ENCODE measurements at regions not wholly inside any gene's neighbourhood (a gene's known extent, or its start where the extent isn't known, plus 50 kb on each side); places are given as distances from the start of the nearest gene placed in this dataset.
A peak's percentile ranks its signal among the peaks of the same experiment; 100 is the strongest.

GRCh38 chr2:226233388-226233787 lies 566.2 kb downstream of the IRS1 start (continued):
- TF ChIP-seq CSRNP2 (CRISPR knock-in tag; conservative IDR thresholded peaks at IDR 0.05; ENCODE audit: low read depth) (no peak), FOXM1 (CRISPR knock-in tag; IDR thresholded peaks at IDR 0.05) (no peak), ZNF670 (CRISPR knock-in tag; IDR thresholded peaks at IDR 0.05; ENCODE audit: borderline replicate concordance) (no peak), NFE2L2 (IDR thresholded peaks at IDR 0.05; ENCODE audit: low read length) (no peak), KAT7 (CRISPR knock-in tag; IDR thresholded peaks at IDR 0.05; ENCODE audit: borderline replicate concordance) (no peak), SRSF4 (IDR thresholded peaks at IDR 0.05; ENCODE audit: low read depth, low read length, poor library complexity, severe bottlenecking) (no peak), ZNF180 (CRISPR knock-in tag; IDR thresholded peaks at IDR 0.05; ENCODE audit: borderline replicate concordance, low read depth) (no peak), PLRG1 (conservative IDR thresholded peaks at IDR 0.05) (no peak), ZNF17 (CRISPR knock-in tag; IDR thresholded peaks at IDR 0.05) (no peak)

- DNase-seq (ENCODE audit: low spot score) (no peak), ATAC-seq (no peak), FAIRE-seq (no peak)
- TF ChIP-seq FOXP1 (IDR thresholded peaks at IDR 0.05), result peak; percentile 99
- TF ChIP-seq FOXP1 (CRISPR knock-in tag; IDR thresholded peaks at IDR 0.05), result no peak
- TF ChIP-seq HNF1B (CRISPR knock-in tag; IDR thresholded peaks at IDR 0.05), result no peak
- TF ChIP-seq ZNF879 (CRISPR knock-in tag; IDR thresholded peaks at IDR 0.05), result no peak
- no peak for TF ChIP-seq MBD4 (IDR thresholded peaks at IDR 0.05; ENCODE audit: borderline replicate concordance, low read length)
- no peak overlapping the region for H3K9ac ChIP-seq (ENCODE audit: insufficient read depth, low read depth, low read length)
- H4K20me1 ChIP-seq (ENCODE audit: insufficient read depth, low read length), result no peaks in the 10 kb centered on the region
- no peaks in the 10 kb centered on the region for H3K36me3 ChIP-seq (replicated peaks in 1 of 2; ENCODE audit: control insufficient read depth in 1 of 2, insufficient read depth in 2 of 2, low read length in 2 of 2)
- ChIA-PET CTCF (ENCODE audit: low intra/inter-chr PET ratio, low total read pairs) (no interaction called here), POLR2A (no interaction called here)
- no TSS peak for BruUV-seq (replicated peaks)
- no peaks in the 10 kb centered on the region for H3K79me2 ChIP-seq (ENCODE audit: insufficient read depth, low read length)
- no peak overlapping the region for H3K4me2 ChIP-seq (ENCODE audit: low read depth, low read length)
- no peak overlapping the region for H3K4me3 ChIP-seq (replicated peaks in 1 of 3; ENCODE audit: insufficient read depth in 1 of 3, low read depth in 2 of 3, low read length in 3 of 3)
- no peak overlapping the region for H2AFZ ChIP-seq (ENCODE audit: low read length)
- H3K27ac ChIP-seq (ENCODE audit: extremely low read length, insufficient read depth, low read length), result no peak overlapping the region
- H3K27me3 ChIP-seq (ENCODE audit: control insufficient read depth in 1 of 2, insufficient read depth in 2 of 2, low read length in 2 of 2), result no peaks in the 10 kb centered on the region
- no peaks in the 10 kb centered on the region for H3K9me3 ChIP-seq (ENCODE audit: low read length)
- 3% methylated on average over 2 of the region's 2 CpGs for WGBS (ENCODE audit: low lambda C conversion rate)
- peaks cover 10% of the 10 kb centered on the region; the same call in 1 of the 2 replicates for H3K4me1 ChIP-seq (ENCODE audit: insufficient read depth, low read length)
- in situ Hi-C loops (cut with HindIII; ENCODE audit: extremely low pct_ligation_motif_present, low pct_unique_long_range_greater_than_20kb), result no loop called here
- intact Hi-C loops (cut with micrococcal nuclease; ENCODE audit: unreplicated experiment), result no loop called here
Measured at GRCh38 chr2:226228080-226228479, 571.5 kb downstream of the IRS1 start.
